GM23338 (cell line): ENCODE measurements at regions not wholly inside any gene's neighbourhood (a gene's known extent, or its start where the extent isn't known, plus 50 kb on each side); places are given as distances from the start of the nearest gene placed in this dataset.

Experiments
- CREB1 ChIP-seq: fragments of 250-450 bp; sonication (Bioruptor Pico); IDR thresholded peaks from 2 replicates; pipeline ENCODE4 v1.5.0; 2020; ENCODE audit warnings: low read depth, mild to moderate bottlenecking, moderate library complexity
- CTCF ChIP-seq, 2 experiments: fragments of 200-600 bp in 1 of 2; sonication (generic) in 1 of 2; conservative IDR thresholded peaks; 2 replicates each; pipeline versions ENCODE4 v1.5.1 to v1.6.1; 2016 to 2017; ENCODE audit warnings: antibody characterized with exemption in 2 of 2, low read depth in 2 of 2, mild to moderate bottlenecking in 2 of 2, moderate library complexity in 1 of 2
- ETS1 ChIP-seq: IDR thresholded peaks from 2 replicates; pipeline ENCODE4 v1.6.1; 2016; ENCODE audit warnings: antibody characterized with exemption
- EZH2 ChIP-seq: fragments of 200-600 bp; sonication (generic); IDR thresholded peaks from one replicate; pipeline ENCODE4 v1.8.0; 2017; ENCODE audit warnings: antibody characterized with exemption, mild to moderate bottlenecking, low read depth; ENCODE audit not compliant: unreplicated experiment
- EZH2phosphoT487 ChIP-seq: fragments of 200-600 bp; sonication (generic); IDR thresholded peaks from one replicate; pipeline ENCODE4 v1.8.1; 2018; ENCODE audit warnings: antibody characterized with exemption; ENCODE audit not compliant: unreplicated experiment
- JUNB ChIP-seq: IDR thresholded peaks from one replicate; pipeline ENCODE4 v1.6.1; 2016; ENCODE audit warnings: antibody characterized with exemption; ENCODE audit not compliant: unreplicated experiment
- NANOG ChIP-seq: IDR thresholded peaks from 2 replicates; pipeline ENCODE4 v1.6.1; 2016; ENCODE audit warnings: antibody characterized with exemption, borderline replicate concordance
- POLR2AphosphoS5 ChIP-seq: IDR thresholded peaks from 2 replicates; pipeline ENCODE4 v1.6.1; 2016; ENCODE audit warnings: antibody characterized with exemption, low read depth
- REST ChIP-seq: IDR thresholded peaks from one replicate; pipeline ENCODE4 v1.6.1; 2018; ENCODE audit warnings: antibody characterized with exemption; ENCODE audit not compliant: unreplicated experiment
- STAT1 ChIP-seq: IDR thresholded peaks from one replicate; pipeline ENCODE4 v1.6.1; 2016; ENCODE audit warnings: antibody characterized with exemption; ENCODE audit not compliant: unreplicated experiment
- ZNF114 ChIP-seq: fragments of 250-450 bp; sonication (Bioruptor Pico); IDR thresholded peaks from 2 replicates; pipeline ENCODE4 v1.5.0; 2020; ENCODE audit warnings: mild to moderate bottlenecking, moderate library complexity
- ZNF331 ChIP-seq: fragments of 250-450 bp; sonication (Bioruptor Pico); IDR thresholded peaks from 2 replicates; pipeline ENCODE4 v1.5.0; 2020; ENCODE audit warnings: low read depth, mild to moderate bottlenecking, moderate library complexity
- ZNF462 ChIP-seq: fragments of 250-450 bp; sonication (Bioruptor Pico); IDR thresholded peaks from 2 replicates; pipeline ENCODE4 v1.5.0; 2020; ENCODE audit warnings: mild to moderate bottlenecking, moderate library complexity

GRCh38 chr4:114420069-114420468 is 178.5 kb upstream of the UGT8 start:
- TF ChIP-seq CTCF (conservative IDR thresholded peaks at IDR 0.05; ENCODE audit: low read depth in 2 of 2) (no peak), EZH2 (no peak), REST (no peak), POLR2AphosphoS5 (no peak), EZH2phosphoT487 (no peak), ETS1 (no peak), NANOG (no peak), ZNF462 (CRISPR knock-in tag) (no peak), ZNF331 (CRISPR knock-in tag) (no peak), STAT1 (no peak), JUNB (no peak), CREB1 (CRISPR knock-in tag) (no peak), ZNF114 (CRISPR knock-in tag) (no peak)
